Adrenal gland (tissue), 9 donors: ENCODE measurements at regions not wholly inside any gene's neighbourhood (a gene's known extent, or its start where the extent isn't known, plus 50 kb on each side); places are given as distances from the start of the nearest gene placed in this dataset.
A peak's percentile ranks its signal among the peaks of the same experiment; 100 is the strongest.

Source experiments
- DNase-seq, 7 donors: peaks; one replicate each; pipeline ENCODE4 v3.0.0-alpha.2; 2019 to 2020
- H3K27ac ChIP-seq, 5 donors: fragments of 200-600 bp; sonication (generic) in 4 of 5; 1 replicate in 3 of 5; 2 replicates in 2 of 5; pipeline versions ENCODE4 v1.5.1 to v1.8.0; 2016 to 2020; ENCODE audit warnings: mild to moderate bottlenecking in 1 of 5
- H3K27me3 ChIP-seq: fragments of 200-600 bp; 2 replicates; pipeline ENCODE4 v1.8.0; 2021
- H3K36me3 ChIP-seq, 2 donors: fragments of 200-600 bp; replicated peaks in 1 of 2; 1 replicate in 1 of 2; 2 replicates in 1 of 2; pipeline versions ENCODE4 v1.5.1 to v1.8.0; 2018 to 2022
- H3K4me1 ChIP-seq, 2 donors: fragments of 200-600 bp; replicated peaks in 1 of 2; 1 replicate in 1 of 2; 2 replicates in 1 of 2; pipeline versions ENCODE4 v1.5.1 to v1.8.0; 2018 to 2021
- H3K4me3 ChIP-seq, 4 donors: fragments of 200-600 bp; sonication (generic) in 3 of 4; one replicate each; pipeline ENCODE4 v1.5.1; 2016 to 2018
- H3K9me3 ChIP-seq, 3 donors: fragments of 200-600 bp; sonication (generic) in 1 of 3; replicated peaks in 1 of 3; 1 replicate in 2 of 3; 2 replicates in 1 of 3; pipeline versions ENCODE4 v1.5.1 to v1.8.0; 2016 to 2021
- CTCF ChIP-seq, 6 experiments: fragments of 450-650 bp in 4 of 6; fragments of 200-600 bp in 2 of 6; sonication (generic) in 1 of 6; IDR thresholded peaks; 1 replicate in 5 of 6; 2 replicates in 1 of 6; pipeline versions ENCODE4 v1.5.1 to v1.8.0; 2016 to 2021; ENCODE audit warnings: antibody characterized with exemption in 6 of 6, mild to moderate bottlenecking in 2 of 6, moderate library complexity in 1 of 6
- POLR2A ChIP-seq, 2 donors: fragments of 450-650 bp; IDR thresholded peaks; one replicate each; pipeline ENCODE4 v1.6.1; 2017; ENCODE audit warnings: antibody characterized with exemption in 2 of 2, mild to moderate bottlenecking in 2 of 2, moderate library complexity in 1 of 2
- WGBS, 4 donors: extraction: QIAGEN DNeasy Blood & Tissue Kit in 2 of 4; methylation state at CpG; one replicate each; pipeline versions ENCODE4 v1.1.5 to v1.1.7; 2013 to 2017; 5-methylcytosine and 5-hydroxymethylcytosine counted together
- intact Hi-C, 2 donors: fragments of 100-400 bp; cut with DNase I; formaldehyde crosslinking; loops; one replicate each; pipeline versions ENCODE4 v1.14.1 to v1.15.0; 2022 to 2023
- donor health status: healthy with polysubstance abuse.
- donor health status: Bipolar disorder and iron deficiency.
- donor health status: DM: yes; HTN: yes; CAD: no.
- donor health status: DM: no; HTN: no; CAD: no.
- donor health status: DM: no; HTN: no; CAD: no.

DNA sequence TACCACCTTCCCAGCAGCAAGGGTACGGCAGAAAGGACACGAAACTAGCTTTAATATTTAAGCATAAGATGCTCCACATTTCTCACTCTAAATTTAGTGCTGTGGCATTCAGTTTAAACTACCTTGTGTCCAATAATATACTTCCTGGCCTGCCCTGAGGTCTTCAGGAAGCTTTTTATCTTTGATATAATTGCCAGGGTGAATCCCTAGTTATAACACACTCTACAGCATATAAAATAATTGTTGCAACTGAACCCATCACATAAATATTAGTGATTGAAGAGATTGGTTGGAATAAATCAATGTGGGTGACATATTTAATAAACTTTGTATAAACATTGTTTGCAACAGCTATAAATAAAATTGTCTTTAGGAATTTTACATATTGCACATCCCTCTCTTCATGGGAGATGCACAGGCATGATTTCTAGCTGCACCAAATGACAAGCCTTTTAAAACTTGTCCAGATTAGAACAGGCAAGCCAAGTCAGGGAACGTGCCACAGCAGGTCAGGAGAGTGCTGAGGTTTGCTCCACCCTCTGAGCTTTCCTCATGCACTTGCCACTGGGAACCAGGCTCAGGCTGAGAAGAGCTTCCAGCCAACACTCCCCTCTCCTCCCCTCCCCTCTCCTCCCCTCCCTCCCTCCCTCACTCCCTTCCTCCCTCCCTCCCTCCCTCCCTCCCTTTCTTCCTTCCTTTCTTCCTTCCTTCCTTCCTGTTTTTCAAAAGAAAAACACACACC is 623.2 kb upstream of the PKN2 start:
- no peaks in the 10 kb centered on the region for H3K9me3 ChIP-seq
- no peak overlapping the region for H3K27ac ChIP-seq
- intact Hi-C loops: no loop called here
- no peak for TF ChIP-seq CTCF (IDR thresholded peaks at IDR 0.05)
- no peak for TF ChIP-seq POLR2A (IDR thresholded peaks at IDR 0.05)
- WGBS, 4 donors: 57 to 70% (median 61%) methylated on average over 3 of the region's 3 CpGs
- H3K4me3 ChIP-seq: no peak overlapping the region
- DNase-seq: no peak
- H3K36me3 ChIP-seq: no peaks in the 10 kb centered on the region
- H3K4me1 ChIP-seq: no peaks in the 10 kb centered on the region
- H3K27me3 ChIP-seq: no peaks in the 10 kb centered on the region

GRCh38 chr1:88061492-88062177 is 622.4 kb upstream of the PKN2 start:
- intact Hi-C loops: no loop called here
- TF ChIP-seq POLR2A (IDR thresholded peaks at IDR 0.05) (no peak), CTCF (IDR thresholded peaks at IDR 0.05) (peak; percentile 26 to 60 (median 55))
- H3K9me3 ChIP-seq: no peaks in the 10 kb centered on the region
- no peaks in the 10 kb centered on the region for H3K4me1 ChIP-seq
- no peaks in the 10 kb centered on the region for H3K36me3 ChIP-seq
- H3K27ac ChIP-seq: no peak overlapping the region
- H3K4me3 ChIP-seq: no peak overlapping the region
- DNase-seq: peak in 6 of 7 donors; percentile 17 to 54 (median 38)
- H3K27me3 ChIP-seq: no peaks in the 10 kb centered on the region

- intact Hi-C loops: no loop called here
- no peak for TF ChIP-seq POLR2A (IDR thresholded peaks at IDR 0.05)
- TF ChIP-seq CTCF (IDR thresholded peaks at IDR 0.05): no peak
These were observed 621.4 kb upstream of the PKN2 start for GRCh38 chr1:88062650-88063153.

DNA sequence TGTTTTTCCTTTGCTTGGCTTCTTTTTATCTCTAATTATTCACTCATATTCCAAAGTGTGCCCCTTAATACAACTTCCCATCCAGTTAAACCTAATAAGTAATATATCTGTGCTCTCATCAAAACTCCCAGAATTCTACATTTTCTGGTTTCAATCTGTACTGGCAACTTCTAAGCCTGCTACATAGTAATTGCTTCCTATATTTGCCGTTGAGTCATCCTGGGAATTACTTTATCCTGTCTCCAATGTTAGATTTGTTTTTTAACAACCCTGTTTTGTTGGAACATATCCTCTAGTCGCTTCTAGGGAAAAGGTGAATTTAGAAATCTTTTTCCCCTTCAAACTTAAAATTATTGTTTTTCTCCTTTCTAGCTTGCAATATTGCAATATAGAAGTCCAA is 620.5 kb upstream of the PKN2 start:
- H3K4me3 ChIP-seq: no peak overlapping the region
- no peak overlapping the region for H3K27ac ChIP-seq
- no peak for TF ChIP-seq CTCF (IDR thresholded peaks at IDR 0.05)
- TF ChIP-seq POLR2A (IDR thresholded peaks at IDR 0.05): no peak
- intact Hi-C loops: no loop called here
- no peak for DNase-seq
- H3K9me3 ChIP-seq: no peaks in the 10 kb centered on the region
- whole genome bisulfite sequencing, 4 donors: 60 to 77% (median 68%) methylated on average over 2 of the region's 2 CpGs
- no peaks in the 10 kb centered on the region for H3K27me3 ChIP-seq
- no peaks in the 10 kb centered on the region for H3K36me3 ChIP-seq
- H3K4me1 ChIP-seq: no peaks in the 10 kb centered on the region

More at GRCh38 chr1:88062650-88063153, 621.4 kb upstream of the PKN2 start:
- no peaks in the 10 kb centered on the region for H3K36me3 ChIP-seq
- H3K4me3 ChIP-seq: no peak overlapping the region
- 68 to 86% (median 84%) methylated on average over 3 of the region's 3 CpGs for WGBS, 4 donors
- H3K27ac ChIP-seq: no peak overlapping the region
- no peaks in the 10 kb centered on the region for H3K4me1 ChIP-seq
- no peak for DNase-seq
- no peaks in the 10 kb centered on the region for H3K27me3 ChIP-seq
- no peaks in the 10 kb centered on the region for H3K9me3 ChIP-seq
